ENCODE measurements at regions not wholly inside any gene's neighbourhood (a gene's known extent, or its start where the extent isn't known, plus 50 kb on each side); places are given as distances from the start of the nearest gene placed in this dataset.
A peak's percentile ranks its signal among the peaks of the same experiment; 100 is the strongest.

DNA sequence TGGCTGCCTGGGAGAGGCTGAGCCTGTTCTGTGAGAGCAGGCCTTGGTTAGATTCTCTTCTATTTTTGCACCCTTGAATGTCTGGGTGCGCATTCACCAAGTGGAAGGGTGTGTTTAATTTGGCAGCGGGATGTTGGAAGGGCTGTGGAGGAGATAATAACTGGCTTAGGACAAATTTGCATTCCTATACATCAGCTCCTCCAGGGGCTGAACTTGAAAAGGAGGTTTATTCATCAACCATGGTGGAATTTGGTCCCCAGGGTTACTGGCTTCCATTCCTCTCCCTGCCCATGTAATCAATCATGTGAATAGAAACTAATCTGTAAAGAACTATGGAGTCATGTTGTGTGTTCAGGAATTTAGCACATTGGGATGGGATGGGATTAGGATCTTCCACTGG lies 100.2 kb upstream of the FOXF1 start:
- no peak overlapping the region for H3K4me3 ChIP-seq
- TF ChIP-seq POLR2A (IDR thresholded peaks at IDR 0.05): no peak
- no peak for TF ChIP-seq EP300 (IDR thresholded peaks at IDR 0.05)
- TF ChIP-seq, protein P1, sequence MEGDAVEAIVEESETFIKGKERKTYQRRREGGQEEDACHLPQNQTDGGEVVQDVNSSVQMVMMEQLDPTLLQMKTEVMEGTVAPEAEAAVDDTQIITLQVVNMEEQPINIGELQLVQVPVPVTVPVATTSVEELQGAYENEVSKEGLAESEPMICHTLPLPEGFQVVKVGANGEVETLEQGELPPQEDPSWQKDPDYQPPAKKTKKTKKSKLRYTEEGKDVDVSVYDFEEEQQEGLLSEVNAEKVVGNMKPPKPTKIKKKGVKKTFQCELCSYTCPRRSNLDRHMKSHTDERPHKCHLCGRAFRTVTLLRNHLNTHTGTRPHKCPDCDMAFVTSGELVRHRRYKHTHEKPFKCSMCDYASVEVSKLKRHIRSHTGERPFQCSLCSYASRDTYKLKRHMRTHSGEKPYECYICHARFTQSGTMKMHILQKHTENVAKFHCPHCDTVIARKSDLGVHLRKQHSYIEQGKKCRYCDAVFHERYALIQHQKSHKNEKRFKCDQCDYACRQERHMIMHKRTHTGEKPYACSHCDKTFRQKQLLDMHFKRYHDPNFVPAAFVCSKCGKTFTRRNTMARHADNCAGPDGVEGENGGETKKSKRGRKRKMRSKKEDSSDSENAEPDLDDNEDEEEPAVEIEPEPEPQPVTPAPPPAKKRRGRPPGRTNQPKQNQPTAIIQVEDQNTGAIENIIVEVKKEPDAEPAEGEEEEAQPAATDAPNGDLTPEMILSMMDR (IDR thresholded peaks at IDR 0.05): no peak
- peaks cover 0 to 5% of the 10 kb centered on the region in 2 donors for H3K27me3 ChIP-seq

DNA sequence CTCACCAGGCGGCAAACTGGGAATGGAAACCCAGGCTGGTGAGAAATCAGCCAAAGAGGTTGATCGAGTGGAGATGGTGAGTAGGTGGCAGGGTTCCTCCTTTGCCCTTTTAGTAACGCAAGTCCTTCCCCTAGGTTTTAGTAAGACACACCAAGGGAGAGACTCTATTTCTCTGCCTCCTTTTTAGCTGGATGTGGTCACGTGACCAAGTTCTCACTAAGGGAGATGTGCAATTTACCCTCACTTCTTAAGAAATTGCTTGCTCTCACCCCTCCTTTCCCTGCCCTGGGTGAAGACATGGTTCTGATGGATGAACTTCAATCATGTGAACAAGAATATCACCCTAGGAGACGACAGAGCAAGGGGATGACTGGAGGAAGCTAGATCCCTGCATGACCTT lies 99.8 kb upstream of the FOXF1 start:
- H3K27me3 ChIP-seq: peaks cover 0 to under 1% of the 10 kb centered on the region in 2 donors
- no peak overlapping the region for H3K4me3 ChIP-seq
- DNase-seq (ENCODE audit: low spot score in 2 of 2): no peak
- no peak overlapping the region for H3K27ac ChIP-seq
- TF ChIP-seq, protein P1 (IDR thresholded peaks at IDR 0.05): no peak
- TF ChIP-seq EP300 (IDR thresholded peaks at IDR 0.05) (no peak), POLR2A (IDR thresholded peaks at IDR 0.05) (no peak)
- 91 to 94% methylated on average over 5 of the region's 5 CpGs for WGBS, 2 donors
- peaks cover 0 to 28% (median 0%) of the 10 kb centered on the region in 4 donors for H3K9me3 ChIP-seq
- no peaks in the 10 kb centered on the region for H3K4me1 ChIP-seq
- H3K36me3 ChIP-seq: no peaks in the 10 kb centered on the region

More for the DNA sequence above, 100.2 kb upstream of the FOXF1 start:
- H3K4me1 ChIP-seq: no peaks in the 10 kb centered on the region
- no peak overlapping the region for H3K27ac ChIP-seq
- 74 to 77% methylated on average over 2 of the region's 2 CpGs for WGBS, 2 donors
- H3K9me3 ChIP-seq: peaks cover 0 to 28% (median 0%) of the 10 kb centered on the region in 4 donors
- H3K36me3 ChIP-seq: no peaks in the 10 kb centered on the region
- no peak for DNase-seq (ENCODE audit: low spot score in 2 of 2)

DNA sequence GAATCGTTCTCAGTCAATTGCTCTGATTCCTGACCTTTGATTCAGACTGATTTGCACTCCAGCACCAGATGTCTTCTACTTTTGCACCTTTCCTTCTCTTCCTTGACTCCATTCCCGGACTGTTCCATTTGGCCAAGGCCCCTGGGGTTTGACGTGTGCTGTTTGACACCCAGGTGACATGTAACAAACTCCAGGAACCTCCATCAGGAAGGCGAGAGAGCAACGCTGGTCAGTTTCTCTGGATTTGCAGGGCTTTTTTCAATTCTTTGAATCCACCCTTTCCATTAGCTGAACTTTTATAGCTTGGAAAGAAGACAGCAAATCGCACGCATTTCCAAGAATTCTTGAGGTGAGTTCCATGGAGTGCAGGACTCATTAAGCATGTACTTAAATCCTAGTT lies 98.4 kb upstream of the FOXF1 start:
- H3K27me3 ChIP-seq: no peaks in the 10 kb centered on the region
- TF ChIP-seq POLR2A (IDR thresholded peaks at IDR 0.05): no peak
- 52 to 65% methylated on average over 7 of the region's 7 CpGs for WGBS, 2 donors

DNA sequence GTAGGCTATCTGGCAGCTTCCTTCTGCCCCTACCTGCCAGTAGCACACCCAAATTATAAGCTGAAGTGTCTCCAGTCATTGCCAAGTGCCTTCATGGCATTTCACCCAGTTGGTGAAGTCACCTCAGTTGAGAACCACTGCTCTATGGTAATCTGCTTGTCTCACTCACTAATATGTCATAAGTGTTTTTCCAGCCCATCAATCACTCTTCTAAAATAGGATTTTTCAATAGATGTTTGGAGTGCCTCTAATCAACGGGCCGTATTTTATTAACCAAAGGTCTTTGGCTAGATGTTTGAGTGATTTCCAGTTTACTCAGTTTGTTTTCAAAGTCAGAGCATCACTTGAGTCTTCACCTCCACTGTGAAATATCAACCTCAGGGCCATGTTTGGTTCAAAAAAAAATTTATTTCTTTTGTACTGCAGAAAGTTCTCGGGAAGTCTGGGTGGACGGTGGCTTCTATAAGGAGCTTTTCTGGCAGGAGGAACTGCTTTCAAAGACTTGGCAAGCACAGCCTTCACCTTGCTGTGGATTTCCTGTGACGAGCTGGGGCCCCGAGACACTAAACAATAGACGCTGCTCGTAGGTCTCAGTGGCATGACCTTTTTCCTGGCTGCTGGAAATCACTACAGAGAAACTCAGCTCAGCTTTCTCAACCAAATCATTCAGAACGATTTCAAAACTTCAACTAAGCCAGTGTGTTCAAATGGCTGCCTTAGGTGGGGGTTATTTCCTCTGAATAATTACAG lies 95.2 kb upstream of the FOXF1 start:
- DNase-seq (ENCODE audit: low spot score in 2 of 2): no peak
- Histone ChIP-seq H3K9me3 (peaks cover 0 to 31% (median 0%) of the 10 kb centered on the region in 4 donors), H3K36me3 (no peaks in the 10 kb centered on the region), H3K4me1 (no peaks in the 10 kb centered on the region), H3K4me3 (no peak overlapping the region), H3K27me3 (no peaks in the 10 kb centered on the region), H3K27ac (peak overlapping the region in 1 of 4 donors; percentile 32)
- TF ChIP-seq POLR2A (IDR thresholded peaks at IDR 0.05) (no peak), EP300 (IDR thresholded peaks at IDR 0.05) (no peak)
- TF ChIP-seq, protein P1 (IDR thresholded peaks at IDR 0.05): no peak
- 28 to 35% methylated on average over 9 of the region's 9 CpGs for WGBS, 2 donors

More for the DNA sequence above, 98.4 kb upstream of the FOXF1 start:
- H3K4me1 ChIP-seq: no peaks in the 10 kb centered on the region
- H3K27ac ChIP-seq: no peak overlapping the region
- DNase-seq (ENCODE audit: low spot score in 2 of 2): no peak
- no peaks in the 10 kb centered on the region for H3K36me3 ChIP-seq
- H3K4me3 ChIP-seq: no peak overlapping the region
- H3K9me3 ChIP-seq: peaks cover 0 to 31% (median 0%) of the 10 kb centered on the region in 4 donors

DNA sequence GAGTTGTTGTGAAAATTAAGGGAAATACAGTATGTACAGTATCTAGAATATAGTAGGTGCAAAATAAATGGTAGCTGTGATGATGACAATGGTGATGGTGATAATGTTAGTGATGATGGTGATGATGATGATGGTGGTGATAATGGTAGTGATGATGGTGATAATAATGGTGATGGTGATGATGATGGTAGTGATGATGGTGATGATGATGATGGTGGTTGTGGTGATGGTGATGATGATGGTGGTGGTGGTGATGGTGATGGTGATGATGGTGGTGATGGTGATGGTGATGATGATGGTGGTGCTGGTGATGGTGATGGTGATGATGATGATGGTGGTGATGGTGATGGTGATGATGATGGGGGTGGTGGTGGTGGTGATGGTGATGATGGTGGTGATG lies 91.3 kb upstream of the FOXF1 start:
- no peak for DNase-seq (ENCODE audit: low spot score in 2 of 2)
- no peak overlapping the region for H3K27ac ChIP-seq
- no peaks in the 10 kb centered on the region for H3K4me1 ChIP-seq
- H3K9me3 ChIP-seq: peaks cover 0 to 36% (median 3%) of the 10 kb centered on the region in 4 donors
- no peaks in the 10 kb centered on the region for H3K36me3 ChIP-seq
- no peaks in the 10 kb centered on the region for H3K27me3 ChIP-seq
- H3K4me3 ChIP-seq: no peak overlapping the region
- TF ChIP-seq EP300 (IDR thresholded peaks at IDR 0.05) (no peak), POLR2A (IDR thresholded peaks at IDR 0.05) (no peak)
- TF ChIP-seq, protein P1 (IDR thresholded peaks at IDR 0.05): no peak

Data from tibial nerve (tissue), 4 donors.